Ovary (tissue), 3 donors: ENCODE measurements at regions not wholly inside any gene's neighbourhood (a gene's known extent, or its start where the extent isn't known, plus 50 kb on each side); places are given as distances from the start of the nearest gene placed in this dataset.

Experiments used
- POLR2A ChIP-seq: fragments of 450-650 bp; IDR thresholded peaks from one replicate; pipeline ENCODE4 v1.6.1; 2017; ENCODE audit warnings: antibody characterized with exemption, mild to moderate bottlenecking, moderate library complexity
- TF ChIP-seq, protein P1 (sequence below), 3 donors: fragments of 450-650 bp in 2 of 3; fragments of 200-600 bp in 1 of 3; IDR thresholded peaks; one replicate each; pipeline versions ENCODE4 v1.5.1 to v1.8.0; 2016 to 2022; ENCODE audit warnings: antibody characterized with exemption in 3 of 3, mild to moderate bottlenecking in 1 of 3
- donor health status: DM: no; HTN: no; CAD: no.

DNA sequence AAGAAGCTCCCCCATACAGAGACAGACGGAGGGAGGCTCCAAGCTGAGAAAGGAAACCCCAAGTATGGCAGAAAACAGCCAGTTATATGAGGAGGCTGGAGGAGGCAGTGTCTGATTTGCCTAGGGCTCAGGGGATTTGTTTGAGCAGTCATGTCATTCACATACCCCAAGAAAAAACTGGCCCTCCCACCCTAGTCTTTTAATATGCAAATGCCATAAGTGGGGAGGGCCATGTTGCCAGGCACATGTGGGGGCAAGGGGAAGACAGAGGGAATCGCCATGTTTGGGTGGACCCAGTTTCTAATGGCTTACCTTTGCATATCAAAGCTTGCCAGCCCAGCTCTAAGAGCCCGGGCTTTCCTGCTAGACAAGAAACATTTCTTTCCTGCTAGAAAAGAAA is 1163.8 kb downstream of the TAF11L14 start:
- TF ChIP-seq, protein P1, sequence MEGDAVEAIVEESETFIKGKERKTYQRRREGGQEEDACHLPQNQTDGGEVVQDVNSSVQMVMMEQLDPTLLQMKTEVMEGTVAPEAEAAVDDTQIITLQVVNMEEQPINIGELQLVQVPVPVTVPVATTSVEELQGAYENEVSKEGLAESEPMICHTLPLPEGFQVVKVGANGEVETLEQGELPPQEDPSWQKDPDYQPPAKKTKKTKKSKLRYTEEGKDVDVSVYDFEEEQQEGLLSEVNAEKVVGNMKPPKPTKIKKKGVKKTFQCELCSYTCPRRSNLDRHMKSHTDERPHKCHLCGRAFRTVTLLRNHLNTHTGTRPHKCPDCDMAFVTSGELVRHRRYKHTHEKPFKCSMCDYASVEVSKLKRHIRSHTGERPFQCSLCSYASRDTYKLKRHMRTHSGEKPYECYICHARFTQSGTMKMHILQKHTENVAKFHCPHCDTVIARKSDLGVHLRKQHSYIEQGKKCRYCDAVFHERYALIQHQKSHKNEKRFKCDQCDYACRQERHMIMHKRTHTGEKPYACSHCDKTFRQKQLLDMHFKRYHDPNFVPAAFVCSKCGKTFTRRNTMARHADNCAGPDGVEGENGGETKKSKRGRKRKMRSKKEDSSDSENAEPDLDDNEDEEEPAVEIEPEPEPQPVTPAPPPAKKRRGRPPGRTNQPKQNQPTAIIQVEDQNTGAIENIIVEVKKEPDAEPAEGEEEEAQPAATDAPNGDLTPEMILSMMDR (IDR thresholded peaks at IDR 0.05), result no peak
- no peak for TF ChIP-seq POLR2A
